ENCODE measurements at regions not wholly inside any gene's neighbourhood (a gene's known extent, or its start where the extent isn't known, plus 50 kb on each side); places are given as distances from the start of the nearest gene placed in this dataset.
"Not testable (repeated sequence)": the region's sequence is repeated elsewhere in the genome, so short reads cannot be mapped to it uniquely, and the experiment has no call there.

DNA sequence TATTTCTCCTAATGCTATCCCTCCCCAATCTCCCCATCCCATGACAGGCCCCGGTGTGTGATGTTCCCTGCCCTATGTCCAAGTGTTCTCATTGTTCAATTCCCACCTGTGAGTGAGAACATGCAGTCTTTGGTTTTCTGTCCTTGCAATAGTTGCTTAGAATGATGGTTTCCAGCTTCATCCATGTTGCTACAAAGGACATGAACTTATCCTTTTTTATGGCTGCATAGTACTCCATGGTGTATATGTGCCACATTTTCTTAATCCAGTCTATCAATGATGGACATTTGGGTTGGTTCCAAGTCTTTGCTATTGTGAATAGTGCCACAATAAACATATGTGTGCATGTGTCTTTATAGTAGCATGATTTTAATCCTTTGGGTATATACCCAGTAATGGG is 51.3 kb upstream of the RIOK2 start:
- H3K4me3 ChIP-seq, H3K27me3 ChIP-seq, H3K36me3 ChIP-seq, H3K9me3 ChIP-seq, DNase-seq: not testable (repeated sequence)

GRCh38 chr5:97242341-97242740 is 59.3 kb upstream of the RIOK2 start:
- Histone ChIP-seq H3K4me3 (no peak overlapping the region), H3K36me3 (no peaks in the 10 kb centered on the region), H3K27me3 (no peaks in the 10 kb centered on the region), H3K9me3 (no peaks in the 10 kb centered on the region)
- no peak for DNase-seq

- Histone ChIP-seq H3K36me3 (no peaks in the 10 kb centered on the region), H3K9me3 (no peaks in the 10 kb centered on the region), H3K27me3 (no peaks in the 10 kb centered on the region), H3K4me3 (no peak overlapping the region)
- DNase-seq = no peak
Measured at GRCh38 chr5:97243353-97243752, 60.3 kb upstream of the RIOK2 start.

DNA sequence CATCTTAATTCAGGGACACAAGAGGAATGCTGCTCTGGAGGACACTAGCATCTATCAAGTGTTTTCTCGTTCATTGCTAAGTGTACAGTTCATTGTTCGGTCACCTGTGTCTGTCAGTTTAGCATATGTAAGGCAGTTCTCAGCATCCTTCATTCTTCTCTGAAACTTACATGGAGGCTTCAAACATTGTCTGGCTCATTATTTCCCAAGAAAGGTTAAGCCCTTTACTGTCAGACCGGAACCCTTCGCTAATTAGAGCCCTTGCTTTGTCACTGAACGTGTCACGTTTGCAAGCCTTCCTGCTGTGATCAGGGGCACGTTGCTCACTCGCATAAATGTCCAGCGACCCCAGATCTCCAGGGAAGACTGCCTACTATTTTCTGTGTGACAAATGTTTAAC is 62.3 kb upstream of the RIOK2 start:
- Histone ChIP-seq H3K9me3 (no peaks in the 10 kb centered on the region), H3K27me3 (no peaks in the 10 kb centered on the region), H3K36me3 (no peaks in the 10 kb centered on the region), H3K4me3 (no peak overlapping the region)
- no peak for DNase-seq

DNA sequence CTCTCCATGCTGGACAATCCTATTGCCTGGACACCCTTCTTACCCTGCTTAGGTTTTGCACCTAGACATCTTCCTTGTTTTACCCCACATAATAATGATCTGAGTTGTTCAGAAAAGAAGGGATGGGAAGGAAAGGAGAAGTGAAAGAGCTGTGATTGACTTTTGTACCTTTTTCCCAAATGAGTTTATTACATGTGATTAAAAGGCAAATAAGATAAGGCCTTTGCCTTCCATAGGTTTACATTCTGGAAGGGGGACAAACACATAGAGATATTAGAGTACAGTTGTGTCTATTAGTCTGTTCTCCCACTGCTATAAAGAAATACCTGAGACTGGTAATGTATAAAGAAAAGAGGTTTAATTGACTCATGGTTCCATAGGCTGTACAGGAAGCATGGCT is 67.1 kb upstream of the RIOK2 start:
- DNase-seq = no peak
- H3K36me3 ChIP-seq = no peaks in the 10 kb centered on the region
- no peaks in the 10 kb centered on the region; the same call in 1 of the 2 replicates for H3K27me3 ChIP-seq
- no peak overlapping the region for H3K4me3 ChIP-seq
- peaks cover under 1% of the 10 kb centered on the region; the same call in 1 of the 2 replicates for H3K9me3 ChIP-seq

- no peak for DNase-seq
- peaks cover 7% of the 10 kb centered on the region for H3K27me3 ChIP-seq
- H3K4me3 ChIP-seq = no peak overlapping the region
- peaks cover 1% of the 10 kb centered on the region; the same call in 1 of the 2 replicates for H3K9me3 ChIP-seq
- H3K36me3 ChIP-seq = no peaks in the 10 kb centered on the region
Measured at GRCh38 chr5:97266076-97266475, 83.0 kb upstream of the RIOK2 start.

GRCh38 chr5:97266576-97266975 is 83.5 kb upstream of the RIOK2 start:
- Histone ChIP-seq H3K9me3 (0 out of 2 replicates have a peak, but pooled peaks cover 3% of the 10 kb centered on the region), H3K4me3 (no peak overlapping the region), H3K27me3 (peaks cover 7% of the 10 kb centered on the region), H3K36me3 (no peaks in the 10 kb centered on the region)
- peak; percentile 19 for DNase-seq

GRCh38 chr5:97267767-97268166 is 84.7 kb upstream of the RIOK2 start:
- no peak for DNase-seq
- Histone ChIP-seq H3K4me3 (no peak overlapping the region), H3K36me3 (no peaks in the 10 kb centered on the region)

GRCh38 chr5:97276474-97277120 is 93.5 kb upstream of the RIOK2 start:
- H3K4me3 ChIP-seq = no peak overlapping the region
- peaks cover 7% of the 10 kb centered on the region for H3K9me3 ChIP-seq
- DNase-seq = no peak
- no peaks in the 10 kb centered on the region for H3K36me3 ChIP-seq
- H3K27me3 ChIP-seq = peaks cover 6% of the 10 kb centered on the region; the same call in 1 of the 2 replicates

More at GRCh38 chr5:97267767-97268166, 84.7 kb upstream of the RIOK2 start:
- peaks cover 8% of the 10 kb centered on the region for H3K27me3 ChIP-seq
- H3K9me3 ChIP-seq = peaks cover 10% of the 10 kb centered on the region

DNA sequence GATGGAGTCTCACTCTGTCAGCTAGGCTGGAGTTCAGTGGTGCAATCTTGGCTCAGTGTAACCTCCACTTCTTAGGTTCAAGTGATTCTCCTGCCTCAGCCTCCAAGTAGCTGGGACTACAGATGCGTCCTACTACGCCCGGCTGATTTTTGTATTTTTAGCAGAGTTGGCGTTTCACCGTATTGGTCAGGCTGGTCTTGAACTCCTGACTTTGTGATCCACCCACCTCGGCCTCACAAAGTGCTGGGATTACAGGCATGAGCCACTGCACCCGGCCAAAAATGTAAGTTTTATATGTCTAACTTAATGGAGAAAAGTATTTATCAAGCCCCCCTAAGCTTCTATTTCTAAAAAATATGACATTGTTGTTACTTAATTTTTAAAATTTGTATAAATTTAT is 98.2 kb upstream of the RIOK2 start:
- no peaks in the 10 kb centered on the region for H3K36me3 ChIP-seq
- peaks cover 2% of the 10 kb centered on the region; the same call in 1 of the 2 replicates for H3K9me3 ChIP-seq
- H3K4me3 ChIP-seq = no peak overlapping the region
- DNase-seq = no peak
- peaks cover 4% of the 10 kb centered on the region; the same call in 1 of the 2 replicates for H3K27me3 ChIP-seq

- Histone ChIP-seq H3K36me3 (no peaks in the 10 kb centered on the region), H3K27me3 (no peaks in the 10 kb centered on the region), H3K4me3 (no peak overlapping the region), H3K9me3 (no peaks in the 10 kb centered on the region)
- DNase-seq = peak; percentile 12
Measured at GRCh38 chr5:97297063-97297703, 114.1 kb upstream of the RIOK2 start.

DNA sequence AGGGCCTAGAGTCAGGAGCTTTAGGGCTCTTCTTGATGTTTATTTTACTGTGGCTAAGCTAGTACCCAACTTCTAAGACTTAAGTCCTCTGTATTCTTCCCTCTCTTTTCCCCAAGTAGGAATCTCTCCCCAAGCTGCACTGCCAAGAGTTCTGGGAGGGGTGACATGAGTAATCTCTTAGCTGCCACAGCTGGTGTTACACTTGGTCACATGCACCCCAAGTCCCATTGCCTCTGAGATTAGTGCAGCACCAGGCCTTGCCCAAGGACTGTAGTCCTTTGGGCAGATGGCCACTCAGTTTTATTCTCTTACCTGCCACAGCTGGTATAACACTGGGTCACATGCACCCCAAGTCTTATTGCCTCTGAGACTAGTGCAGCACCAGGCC is 114.7 kb upstream of the RIOK2 start:
- Histone ChIP-seq H3K36me3 (no peaks in the 10 kb centered on the region), H3K4me3 (no peak overlapping the region), H3K27me3 (no peaks in the 10 kb centered on the region), H3K9me3 (no peaks in the 10 kb centered on the region)
- no peak for DNase-seq

DNA sequence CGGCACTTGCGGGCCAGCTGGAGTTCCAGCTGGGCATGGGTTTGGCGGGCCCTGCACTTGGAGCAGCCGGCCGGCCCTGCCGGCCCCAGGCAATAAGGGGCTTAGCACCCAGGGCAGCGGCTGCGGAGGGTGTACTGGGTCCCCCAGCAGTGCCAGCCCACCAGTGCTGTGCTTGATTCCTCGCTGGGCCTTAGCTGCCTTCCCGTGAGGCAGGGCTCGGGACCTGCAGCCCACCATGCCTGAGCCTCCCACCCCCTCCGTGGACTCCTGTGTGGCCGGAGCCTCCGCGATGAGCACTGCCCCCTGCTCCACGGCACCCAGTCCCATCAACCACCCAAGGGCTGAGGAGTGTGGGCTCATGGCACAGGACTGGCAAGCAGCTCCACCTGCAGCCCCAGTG is 118.1 kb upstream of the RIOK2 start:
- not testable (repeated sequence) for H3K27me3 ChIP-seq, H3K4me3 ChIP-seq, H3K9me3 ChIP-seq, H3K36me3 ChIP-seq, DNase-seq

- Histone ChIP-seq H3K27me3 (no peaks in the 10 kb centered on the region), H3K4me3 (no peak overlapping the region)
- DNase-seq = no peak
Measured at GRCh38 chr5:97338729-97339128, 155.7 kb upstream of the RIOK2 start.

DNA sequence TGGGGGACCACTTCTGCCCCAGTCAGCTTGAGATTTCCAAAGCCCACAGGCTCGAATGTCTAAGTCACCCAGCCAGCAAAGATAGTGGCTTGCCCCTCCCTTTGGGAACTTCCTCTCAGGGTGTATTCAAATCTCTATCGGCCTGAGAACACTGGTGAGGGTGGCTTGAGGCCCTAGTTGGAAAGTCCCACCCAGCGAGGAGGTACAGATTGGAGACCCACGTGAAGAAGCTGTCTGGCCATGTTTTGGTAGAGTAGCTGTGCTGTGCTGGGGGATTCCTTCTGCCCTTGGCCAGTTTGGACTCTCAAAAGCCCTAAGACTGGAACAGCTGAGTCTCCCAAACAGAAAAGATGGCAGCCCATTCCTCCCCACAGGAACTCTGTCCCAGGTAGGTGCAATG is 172.7 kb upstream of the RIOK2 start:
- no peaks in the 10 kb centered on the region for H3K36me3 ChIP-seq
- H3K9me3 ChIP-seq = peaks cover 13% of the 10 kb centered on the region
- no peaks in the 10 kb centered on the region for H3K27me3 ChIP-seq
- no peak overlapping the region for H3K4me3 ChIP-seq
- no peak for DNase-seq

More at GRCh38 chr5:97338729-97339128, 155.7 kb upstream of the RIOK2 start:
- Histone ChIP-seq H3K36me3 (no peaks in the 10 kb centered on the region), H3K9me3 (no peaks in the 10 kb centered on the region; the same call in 1 of the 2 replicates)

- no peaks in the 10 kb centered on the region for H3K36me3 ChIP-seq
- no peak overlapping the region for H3K4me3 ChIP-seq
- peaks cover 3% of the 10 kb centered on the region; the same call in 1 of the 2 replicates for H3K27me3 ChIP-seq
- peaks cover 2% of the 10 kb centered on the region; the same call in 1 of the 2 replicates for H3K9me3 ChIP-seq
- no peak for DNase-seq
Measured at GRCh38 chr5:97363577-97363976, 180.5 kb upstream of the RIOK2 start.

- no peaks in the 10 kb centered on the region for H3K36me3 ChIP-seq
- DNase-seq = no peak
- no peak overlapping the region for H3K4me3 ChIP-seq
- H3K27me3 ChIP-seq = peaks cover 3% of the 10 kb centered on the region; the same call in 1 of the 2 replicates
- peaks cover 2% of the 10 kb centered on the region; the same call in 1 of the 2 replicates for H3K9me3 ChIP-seq
Measured at GRCh38 chr5:97364731-97365130, 181.7 kb upstream of the RIOK2 start.

All from MG63 (cell line).